GM18511 (cell line): ENCODE measurements at regions not wholly inside any gene's neighbourhood (a gene's known extent, or its start where the extent isn't known, plus 50 kb on each side); places are given as distances from the start of the nearest gene placed in this dataset.

Experiments used
- ATAC-seq: cut with Tn5 transposase; IDR thresholded peaks from one replicate; pipeline ENCODE4 v1.9.1; 2021; ENCODE audit warnings: mild to moderate bottlenecking, moderate library complexity; ENCODE audit not compliant: unreplicated experiment

GRCh38 chr5:35284364-35284763, 54.1 kb upstream of the PRLR start:
- ATAC-seq: no peak

DNA sequence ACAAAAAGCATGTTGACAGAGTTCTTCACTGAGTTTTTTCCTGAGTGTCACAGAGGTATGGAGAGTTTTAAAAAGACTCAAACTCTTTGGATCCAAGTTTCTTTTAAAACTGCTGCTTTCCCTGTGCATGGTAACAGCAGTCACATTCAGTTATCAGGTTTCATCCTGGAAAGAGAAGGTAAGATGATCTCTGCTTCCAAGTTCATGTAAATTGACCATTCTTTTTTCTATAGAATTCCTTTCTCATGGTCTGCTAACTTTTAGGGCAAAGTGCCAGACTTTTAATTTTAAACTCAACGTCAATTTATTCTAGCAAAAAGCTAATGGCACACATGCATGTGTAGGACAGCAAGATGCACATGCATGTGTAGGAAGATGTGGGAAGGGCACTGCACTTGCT, 52.5 kb upstream of the PRLR start:
- ATAC-seq: no peak

GRCh38 chr5:35281613-35282012, 51.3 kb upstream of the PRLR start:
- ATAC-seq: peak; percentile 68
